Adrenal gland (tissue), 5 donors: ENCODE measurements at regions not wholly inside any gene's neighbourhood (a gene's known extent, or its start where the extent isn't known, plus 50 kb on each side); places are given as distances from the start of the nearest gene placed in this dataset.
"Not testable (repeated sequence)": the region's sequence is repeated elsewhere in the genome, so short reads cannot be mapped to it uniquely, and the experiment has no call there.

ENCODE experiments used
- CTCF ChIP-seq, 6 experiments: fragments of 450-650 bp in 4 of 6; fragments of 200-600 bp in 2 of 6; sonication (generic) in 1 of 6; IDR thresholded peaks; 1 replicate in 5 of 6; 2 replicates in 1 of 6; pipeline versions ENCODE4 v1.5.1 to v1.8.0; 2016 to 2021; ENCODE audit warnings: antibody characterized with exemption in 6 of 6, mild to moderate bottlenecking in 2 of 6, moderate library complexity in 1 of 6
- POLR2A ChIP-seq, 2 donors: fragments of 450-650 bp; IDR thresholded peaks; one replicate each; pipeline ENCODE4 v1.6.1; 2017; ENCODE audit warnings: antibody characterized with exemption in 2 of 2, mild to moderate bottlenecking in 2 of 2, moderate library complexity in 1 of 2
- donor health status: DM: no; HTN: no; CAD: no.

- not testable (repeated sequence) for TF ChIP-seq CTCF, POLR2A (IDR thresholded peaks at IDR 0.05)
Measured at GRCh38 chr22:23443905-23444304, 136.2 kb downstream of the IGLL1 start.
